SJCRH30 (cell line): ENCODE measurements at regions not wholly inside any gene's neighbourhood (a gene's known extent, or its start where the extent isn't known, plus 50 kb on each side); places are given as distances from the start of the nearest gene placed in this dataset.

Source experiments
- DNase-seq, 2 experiments: peaks; one replicate each; pipeline ENCODE4 v3.0.0-alpha.2; 2015 to 2020
- H3K27ac ChIP-seq: fragments of 250-450 bp; sonication (Bioruptor Pico); 2 replicates; pipeline ENCODE4 v1.5.1; 2020; ENCODE audit warnings: mild to moderate bottlenecking, moderate library complexity
- H3K27me3 ChIP-seq: fragments of 250-450 bp; sonication (Bioruptor Pico); 2 replicates; pipeline ENCODE4 v1.5.1; 2020; ENCODE audit warnings: mild to moderate bottlenecking, moderate library complexity
- H3K36me3 ChIP-seq: fragments of 250-450 bp; sonication (Bioruptor Pico); 2 replicates; pipeline ENCODE4 v1.5.1; 2020; ENCODE audit warnings: mild to moderate bottlenecking, moderate library complexity
- H3K4me1 ChIP-seq: fragments of 250-450 bp; sonication (Bioruptor Pico); 2 replicates; pipeline ENCODE4 v1.5.1; 2020; ENCODE audit warnings: mild to moderate bottlenecking, moderate library complexity
- H3K4me3 ChIP-seq: fragments of 250-450 bp; sonication (Bioruptor Pico); 2 replicates; pipeline ENCODE4 v1.5.1; 2020; ENCODE audit warnings: mild to moderate bottlenecking, moderate library complexity
- H3K9me3 ChIP-seq: fragments of 250-450 bp; sonication (Bioruptor Pico); replicated peaks from 2 replicates; pipeline ENCODE4 v1.5.1; 2020; ENCODE audit warnings: mild to moderate bottlenecking, moderate library complexity

- Histone ChIP-seq H3K36me3 (no peaks in the 10 kb centered on the region), H3K4me3 (no peak overlapping the region), H3K27ac (no peak overlapping the region), H3K27me3 (peaks cover 3% of the 10 kb centered on the region; the same call in 1 of the 2 replicates), H3K9me3 (no peaks in the 10 kb centered on the region), H3K4me1 (no peaks in the 10 kb centered on the region)
- no peak for DNase-seq
Observed at GRCh38 chr4:13981499-13981898, 354.0 kb upstream of the BOD1L1 start.

- no peaks in the 10 kb centered on the region for H3K4me1 ChIP-seq
- no peak overlapping the region for H3K27ac ChIP-seq
- no peaks in the 10 kb centered on the region for H3K9me3 ChIP-seq
- H3K36me3 ChIP-seq = no peaks in the 10 kb centered on the region
- peaks cover 3% of the 10 kb centered on the region; the same call in 1 of the 2 replicates for H3K27me3 ChIP-seq
- H3K4me3 ChIP-seq = no peak overlapping the region
- peak; percentile 5 to 25 for DNase-seq
Observed at GRCh38 chr4:13982010-13982409, 354.5 kb upstream of the BOD1L1 start.

- H3K27me3 ChIP-seq = peaks cover 3% of the 10 kb centered on the region; the same call in 1 of the 2 replicates
- DNase-seq = no peak
- H3K36me3 ChIP-seq = no peaks in the 10 kb centered on the region
- H3K27ac ChIP-seq = no peak overlapping the region
- no peaks in the 10 kb centered on the region for H3K4me1 ChIP-seq
- H3K9me3 ChIP-seq = no peaks in the 10 kb centered on the region
- no peak overlapping the region for H3K4me3 ChIP-seq
Observed at GRCh38 chr4:13983189-13983790, 355.8 kb upstream of the BOD1L1 start.

- H3K36me3 ChIP-seq = no peaks in the 10 kb centered on the region
- H3K4me1 ChIP-seq = no peaks in the 10 kb centered on the region
- H3K27me3 ChIP-seq = peaks cover 6% of the 10 kb centered on the region; the same call in 1 of the 2 replicates
- no peak overlapping the region for H3K4me3 ChIP-seq
- H3K27ac ChIP-seq = no peak overlapping the region
- DNase-seq = no peak
- no peaks in the 10 kb centered on the region for H3K9me3 ChIP-seq
Observed at GRCh38 chr4:13984991-13985800, 357.7 kb upstream of the BOD1L1 start.

- H3K27ac ChIP-seq = no peak overlapping the region
- H3K36me3 ChIP-seq = no peaks in the 10 kb centered on the region
- no peak for DNase-seq
- H3K4me1 ChIP-seq = no peaks in the 10 kb centered on the region
- H3K4me3 ChIP-seq = no peak overlapping the region
- peaks cover 6% of the 10 kb centered on the region; the same call in 1 of the 2 replicates for H3K27me3 ChIP-seq
- H3K9me3 ChIP-seq = no peaks in the 10 kb centered on the region
Observed at GRCh38 chr4:13985837-13986236, 358.3 kb upstream of the BOD1L1 start.

- Histone ChIP-seq H3K27me3 (peaks cover 6% of the 10 kb centered on the region; the same call in 1 of the 2 replicates), H3K27ac (no peak overlapping the region), H3K4me3 (no peak overlapping the region), H3K36me3 (no peaks in the 10 kb centered on the region), H3K4me1 (no peaks in the 10 kb centered on the region), H3K9me3 (no peaks in the 10 kb centered on the region)
- DNase-seq = no peak
Observed at GRCh38 chr4:13986548-13986947, 359.0 kb upstream of the BOD1L1 start.

- no peaks in the 10 kb centered on the region for H3K36me3 ChIP-seq
- H3K4me1 ChIP-seq = no peaks in the 10 kb centered on the region
- peak; percentile 9 to 12 for DNase-seq
- H3K4me3 ChIP-seq = no peak overlapping the region
- peaks cover 6% of the 10 kb centered on the region; the same call in 1 of the 2 replicates for H3K27me3 ChIP-seq
- no peaks in the 10 kb centered on the region for H3K9me3 ChIP-seq
- no peak overlapping the region for H3K27ac ChIP-seq
Observed at GRCh38 chr4:13988353-13989305, 361.1 kb upstream of the BOD1L1 start.

- no peak overlapping the region for H3K4me3 ChIP-seq
- no peaks in the 10 kb centered on the region for H3K4me1 ChIP-seq
- H3K9me3 ChIP-seq = no peaks in the 10 kb centered on the region
- no peak overlapping the region for H3K27ac ChIP-seq
- no peaks in the 10 kb centered on the region for H3K36me3 ChIP-seq
- DNase-seq = peak; percentile 5 to 27
- H3K27me3 ChIP-seq = peaks cover 6% of the 10 kb centered on the region; the same call in 1 of the 2 replicates
Observed at GRCh38 chr4:13989501-13989900, 362.0 kb upstream of the BOD1L1 start.

- DNase-seq = no peak
- Histone ChIP-seq H3K36me3 (no peaks in the 10 kb centered on the region), H3K9me3 (no peaks in the 10 kb centered on the region), H3K27ac (no peak overlapping the region), H3K4me1 (no peaks in the 10 kb centered on the region), H3K4me3 (no peak overlapping the region), H3K27me3 (peaks cover 3% of the 10 kb centered on the region; the same call in 1 of the 2 replicates)
Observed at GRCh38 chr4:13990596-13991589, 363.4 kb upstream of the BOD1L1 start.

- H3K4me1 ChIP-seq = no peaks in the 10 kb centered on the region
- H3K36me3 ChIP-seq = no peaks in the 10 kb centered on the region
- peaks cover 3% of the 10 kb centered on the region; the same call in 1 of the 2 replicates for H3K27me3 ChIP-seq
- no peak for DNase-seq
- H3K4me3 ChIP-seq = no peak overlapping the region
- H3K9me3 ChIP-seq = no peaks in the 10 kb centered on the region
- H3K27ac ChIP-seq = no peak overlapping the region
Observed at GRCh38 chr4:13992041-13992440, 364.5 kb upstream of the BOD1L1 start.

GRCh38 chr4:13992975-13993520 lies 365.5 kb upstream of the BOD1L1 start:
- H3K27me3 ChIP-seq = peaks cover 3% of the 10 kb centered on the region; the same call in 1 of the 2 replicates
- H3K4me1 ChIP-seq = no peaks in the 10 kb centered on the region
- DNase-seq = no peak
- H3K27ac ChIP-seq = no peak overlapping the region
- H3K9me3 ChIP-seq = no peaks in the 10 kb centered on the region
- no peaks in the 10 kb centered on the region for H3K36me3 ChIP-seq
- no peak overlapping the region for H3K4me3 ChIP-seq

GRCh38 chr4:13994016-13994415 lies 366.5 kb upstream of the BOD1L1 start:
- H3K27me3 ChIP-seq = no peaks in the 10 kb centered on the region
- H3K4me1 ChIP-seq = no peaks in the 10 kb centered on the region
- H3K9me3 ChIP-seq = no peaks in the 10 kb centered on the region
- no peak for DNase-seq
- H3K36me3 ChIP-seq = no peaks in the 10 kb centered on the region
- H3K4me3 ChIP-seq = no peak overlapping the region
- H3K27ac ChIP-seq = no peak overlapping the region

GRCh38 chr4:13998850-13999445 lies 371.4 kb upstream of the BOD1L1 start:
- Histone ChIP-seq H3K27ac (no peak overlapping the region), H3K36me3 (no peaks in the 10 kb centered on the region), H3K4me3 (no peak overlapping the region), H3K4me1 (no peaks in the 10 kb centered on the region), H3K9me3 (no peaks in the 10 kb centered on the region), H3K27me3 (no peaks in the 10 kb centered on the region)
- no peak for DNase-seq
